ENCODE measurements at regions not wholly inside any gene's neighbourhood (a gene's known extent, or its start where the extent isn't known, plus 50 kb on each side); places are given as distances from the start of the nearest gene placed in this dataset.

DNA sequence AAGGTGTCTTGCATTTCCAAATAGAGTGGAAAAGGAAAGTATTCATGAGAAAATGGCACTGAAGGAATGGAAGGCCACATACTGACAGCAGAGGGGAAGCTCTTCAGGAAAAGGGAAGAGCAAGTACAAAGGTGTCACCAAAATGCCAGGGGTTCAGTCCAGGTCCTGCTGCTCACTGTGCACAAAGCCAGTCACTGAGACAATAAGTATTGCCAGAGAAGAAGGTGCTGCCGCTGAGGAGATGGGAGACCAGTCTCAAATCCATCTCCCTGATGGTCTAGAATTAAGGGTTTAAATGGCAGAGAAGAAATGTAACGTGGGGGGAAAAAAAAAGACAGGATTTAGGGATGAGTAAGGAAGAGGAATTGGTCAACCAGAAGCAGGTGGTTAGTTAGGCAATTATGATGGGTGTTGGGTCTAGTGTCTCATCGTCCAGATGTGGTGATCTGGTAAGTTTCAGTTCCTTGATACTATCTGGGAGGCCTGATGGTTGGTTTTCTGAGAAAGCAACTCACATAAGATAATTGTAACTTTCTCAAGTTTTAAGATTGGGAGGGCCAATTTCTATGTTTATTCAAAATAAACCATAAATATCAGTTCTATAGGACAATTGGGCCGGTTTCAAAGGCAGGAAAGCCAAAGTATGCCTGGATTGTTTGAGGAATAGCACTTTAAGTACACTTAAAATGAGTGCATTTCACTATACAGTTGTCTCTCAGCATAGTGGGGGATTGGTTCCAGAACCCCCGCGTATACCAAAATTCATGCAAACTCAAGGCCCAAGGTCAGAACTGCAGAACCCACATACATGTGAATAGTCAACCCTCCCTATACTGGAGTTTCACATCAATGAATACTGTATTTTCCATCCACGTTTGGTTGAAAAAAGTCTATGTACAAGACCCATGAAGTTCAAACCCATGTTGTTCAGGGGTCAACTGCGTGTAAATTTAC lies 109.1 kb upstream of the DNAJC10 start:
- TF ChIP-seq OTX1 (CRISPR knock-in tag; IDR thresholded peaks at IDR 0.05) (no peak), RBBP5 (IDR thresholded peaks at IDR 0.05; ENCODE audit: borderline replicate concordance, insufficient read depth, low read length, poor library complexity, severe bottlenecking) (no peak), ZNF77 (CRISPR knock-in tag; IDR thresholded peaks at IDR 0.05) (no peak), ARNT (IDR thresholded peaks at IDR 0.05) (no peak), ZNF436 (CRISPR knock-in tag; IDR thresholded peaks at IDR 0.05) (no peak), IFI16 (CRISPR knock-in tag; IDR thresholded peaks at IDR 0.05) (no peak), NR2C2 (CRISPR knock-in tag; IDR thresholded peaks at IDR 0.05) (no peak), NR2C2 (tag; IDR thresholded peaks at IDR 0.05) (no peak), ETV6 (IDR thresholded peaks at IDR 0.05; ENCODE audit: borderline replicate concordance in 1 of 2, low read depth in 2 of 2, low read length in 1 of 2) (no peak), ETV6 (CRISPR knock-in tag; IDR thresholded peaks at IDR 0.05; ENCODE audit: borderline replicate concordance) (no peak)
- TF ChIP-seq, protein P1, sequence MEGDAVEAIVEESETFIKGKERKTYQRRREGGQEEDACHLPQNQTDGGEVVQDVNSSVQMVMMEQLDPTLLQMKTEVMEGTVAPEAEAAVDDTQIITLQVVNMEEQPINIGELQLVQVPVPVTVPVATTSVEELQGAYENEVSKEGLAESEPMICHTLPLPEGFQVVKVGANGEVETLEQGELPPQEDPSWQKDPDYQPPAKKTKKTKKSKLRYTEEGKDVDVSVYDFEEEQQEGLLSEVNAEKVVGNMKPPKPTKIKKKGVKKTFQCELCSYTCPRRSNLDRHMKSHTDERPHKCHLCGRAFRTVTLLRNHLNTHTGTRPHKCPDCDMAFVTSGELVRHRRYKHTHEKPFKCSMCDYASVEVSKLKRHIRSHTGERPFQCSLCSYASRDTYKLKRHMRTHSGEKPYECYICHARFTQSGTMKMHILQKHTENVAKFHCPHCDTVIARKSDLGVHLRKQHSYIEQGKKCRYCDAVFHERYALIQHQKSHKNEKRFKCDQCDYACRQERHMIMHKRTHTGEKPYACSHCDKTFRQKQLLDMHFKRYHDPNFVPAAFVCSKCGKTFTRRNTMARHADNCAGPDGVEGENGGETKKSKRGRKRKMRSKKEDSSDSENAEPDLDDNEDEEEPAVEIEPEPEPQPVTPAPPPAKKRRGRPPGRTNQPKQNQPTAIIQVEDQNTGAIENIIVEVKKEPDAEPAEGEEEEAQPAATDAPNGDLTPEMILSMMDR (IDR thresholded peaks at IDR 0.05 in 2 of 3, conservative IDR thresholded peaks at IDR 0.05 in 1 of 3; ENCODE audit: insufficient read depth in 2 of 3, low read depth in 1 of 3, low read length in 3 of 3): no peak
- TF ChIP-seq, protein P2, sequence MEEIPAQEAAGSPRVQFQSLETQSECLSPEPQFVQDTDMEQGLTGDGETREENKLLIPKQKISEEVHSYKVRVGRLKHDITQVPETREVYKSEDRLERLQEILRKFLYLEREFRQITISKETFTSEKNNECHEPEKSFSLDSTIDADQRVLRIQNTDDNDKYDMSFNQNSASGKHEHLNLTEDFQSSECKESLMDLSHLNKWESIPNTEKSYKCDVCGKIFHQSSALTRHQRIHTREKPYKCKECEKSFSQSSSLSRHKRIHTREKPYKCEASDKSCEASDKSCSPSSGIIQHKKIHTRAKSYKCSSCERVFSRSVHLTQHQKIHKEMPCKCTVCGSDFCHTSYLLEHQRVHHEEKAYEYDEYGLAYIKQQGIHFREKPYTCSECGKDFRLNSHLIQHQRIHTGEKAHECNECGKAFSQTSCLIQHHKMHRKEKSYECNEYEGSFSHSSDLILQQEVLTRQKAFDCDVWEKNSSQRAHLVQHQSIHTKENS (CRISPR knock-in tag; IDR thresholded peaks at IDR 0.05): no peak

Measured in K562 (cell line).